HG03039 (cell line): ENCODE measurements at regions not wholly inside any gene's neighbourhood (a gene's known extent, or its start where the extent isn't known, plus 50 kb on each side); places are given as distances from the start of the nearest gene placed in this dataset.
"Not testable (repeated sequence)": the region's sequence is repeated elsewhere in the genome, so short reads cannot be mapped to it uniquely, and the experiment has no call there.

ENCODE experiments used
- ATAC-seq: cut with Tn5 transposase; IDR thresholded peaks from one replicate; pipeline ENCODE4 v1.9.1; 2021; ENCODE audit warnings: mild to moderate bottlenecking, moderate library complexity; ENCODE audit not compliant: unreplicated experiment

- no peak for ATAC-seq
These were observed 306.8 kb downstream of the LMBRD1 start for GRCh38 chr6:69489970-69490369.

GRCh38 chr6:69487688-69488087 lies 309.1 kb downstream of the LMBRD1 start:
- no peak for ATAC-seq

DNA sequence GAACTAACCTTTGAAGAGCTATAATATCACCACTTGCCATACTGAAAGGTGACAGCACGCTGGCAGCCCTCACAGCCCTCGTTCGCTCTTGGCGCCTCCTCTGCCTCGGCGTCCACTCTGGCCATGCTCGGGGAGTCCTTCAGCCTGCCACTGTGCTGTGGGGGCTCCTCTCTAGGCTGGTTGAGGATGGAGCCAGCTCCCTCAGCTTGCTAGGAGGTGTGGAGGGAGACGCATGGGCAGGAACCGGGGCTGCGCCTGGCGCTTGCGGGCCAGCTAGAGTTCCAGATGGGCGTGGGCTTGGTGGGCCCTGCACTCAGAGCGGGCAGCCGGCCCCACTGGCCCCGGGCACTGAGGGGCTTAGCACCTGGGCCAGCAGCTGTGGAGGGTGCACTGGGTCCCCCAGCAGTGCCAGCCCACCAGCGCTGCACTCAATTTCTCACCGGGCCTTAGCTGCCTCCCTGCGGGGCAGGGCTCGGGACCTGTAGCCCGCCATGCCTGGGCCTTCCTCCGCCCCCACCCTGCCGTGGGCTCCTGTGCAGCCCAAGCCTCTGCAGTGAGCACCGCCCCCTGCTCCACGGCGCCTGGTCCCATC lies 329.7 kb downstream of the LMBRD1 start:
- ATAC-seq = no peak

DNA sequence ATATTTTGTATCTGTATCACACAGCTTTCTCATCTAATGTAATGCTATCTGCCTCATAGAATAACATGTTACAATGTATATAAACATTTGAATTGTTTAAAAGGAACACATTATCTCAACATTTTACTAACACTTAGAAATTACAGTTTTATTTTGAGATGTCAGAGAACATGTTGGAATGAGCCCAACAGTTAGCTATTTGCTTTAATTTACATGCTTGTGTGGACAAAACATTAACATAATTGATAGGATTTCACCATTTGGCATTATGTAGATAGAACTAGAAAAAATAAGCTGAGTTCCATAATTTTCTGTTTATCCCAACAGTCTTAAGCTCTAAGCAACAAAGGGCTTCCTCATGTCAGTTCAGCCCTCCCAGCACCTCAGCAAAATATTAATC lies 330.9 kb downstream of the LMBRD1 start:
- ATAC-seq = no peak

- ATAC-seq = no peak
These were observed 340.7 kb downstream of the LMBRD1 start for GRCh38 chr6:69456086-69456485.

- not testable (repeated sequence) for ATAC-seq
These were observed 342.2 kb downstream of the LMBRD1 start for GRCh38 chr6:69454619-69455018.

- not testable (repeated sequence) for ATAC-seq
These were observed 346.3 kb downstream of the LMBRD1 start for GRCh38 chr6:69450493-69450892.

DNA sequence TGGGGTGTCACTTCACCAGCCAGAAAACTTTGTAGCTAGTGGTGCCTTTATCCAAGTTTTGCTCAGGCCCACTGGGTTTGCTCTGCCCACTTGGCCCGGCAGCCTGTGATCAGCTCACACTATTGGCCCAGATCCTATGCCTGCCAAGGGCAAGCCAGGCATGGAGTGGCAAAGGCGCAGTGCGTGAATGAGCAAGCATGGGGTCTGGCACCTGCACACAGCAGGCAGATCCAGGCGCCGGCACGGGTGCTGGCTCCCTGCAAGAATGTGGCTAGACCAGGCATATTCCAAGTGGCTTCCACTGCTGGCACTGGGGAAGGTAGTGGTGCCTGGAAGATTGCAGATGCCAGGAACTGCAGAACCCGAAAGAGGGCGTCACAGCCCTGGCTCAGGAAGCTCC lies 346.9 kb downstream of the LMBRD1 start:
- no peak for ATAC-seq
